Neural progenitor cell (in vitro differentiated cells): ENCODE measurements at regions not wholly inside any gene's neighbourhood (a gene's known extent, or its start where the extent isn't known, plus 50 kb on each side); places are given as distances from the start of the nearest gene placed in this dataset.

Source experiments
- CTCF ChIP-seq: fragments of 200-600 bp; sonication (generic); IDR thresholded peaks from 2 replicates; pipeline ENCODE4 v1.5.1; 2017; ENCODE audit warnings: antibody characterized with exemption, mild to moderate bottlenecking
- EZH2 ChIP-seq: fragments of 200-600 bp; sonication (generic); IDR thresholded peaks from 2 replicates; pipeline ENCODE4 v1.6.1; 2017; ENCODE audit warnings: antibody characterized with exemption, mild to moderate bottlenecking, moderate library complexity
- EZH2phosphoT487 ChIP-seq: fragments of 200-600 bp; sonication (generic); IDR thresholded peaks from 2 replicates; pipeline ENCODE4 v1.6.1; 2017; ENCODE audit warnings: antibody characterized with exemption

- TF ChIP-seq CTCF (no peak), EZH2 (no peak), EZH2phosphoT487 (no peak)
Measured at GRCh38 chr16:63735456-63735855, 1386.4 kb downstream of the CDH11 start.
